Fibroblast of lung (primary cell): ENCODE measurements at regions not wholly inside any gene's neighbourhood (a gene's known extent, or its start where the extent isn't known, plus 50 kb on each side); places are given as distances from the start of the nearest gene placed in this dataset.

Experiments
- CTCF ChIP-seq, 2 donors: IDR thresholded peaks in 1 of 2; conservative IDR thresholded peaks in 1 of 2; 1 replicate in 1 of 2; 2 replicates in 1 of 2; pipeline ENCODE4 v1.5.1; 2011 to 2012; ENCODE audit warnings: low read length in 2 of 2, control low read depth in 1 of 2, inconsistent platforms in 1 of 2, low read depth in 1 of 2, mild to moderate bottlenecking in 1 of 2
- EZH2 ChIP-seq: IDR thresholded peaks from 2 replicates; pipeline ENCODE4 v1.5.1; 2012; ENCODE audit warnings: low read length, control low read depth, mild to moderate bottlenecking; ENCODE audit errors: missing control alignments

- TF ChIP-seq EZH2 (no peak), CTCF (conservative IDR thresholded peaks at IDR 0.05 in 1 of 2, IDR thresholded peaks at IDR 0.05 in 1 of 2; ENCODE audit: low read depth in 1 of 2, low read length in 2 of 2) (no peak)
These were observed 454.6 kb downstream of the SOX6 start for GRCh38 chr11:15901790-15902189.
